ENCODE measurements at regions not wholly inside any gene's neighbourhood (a gene's known extent, or its start where the extent isn't known, plus 50 kb on each side); places are given as distances from the start of the nearest gene placed in this dataset.

DNA sequence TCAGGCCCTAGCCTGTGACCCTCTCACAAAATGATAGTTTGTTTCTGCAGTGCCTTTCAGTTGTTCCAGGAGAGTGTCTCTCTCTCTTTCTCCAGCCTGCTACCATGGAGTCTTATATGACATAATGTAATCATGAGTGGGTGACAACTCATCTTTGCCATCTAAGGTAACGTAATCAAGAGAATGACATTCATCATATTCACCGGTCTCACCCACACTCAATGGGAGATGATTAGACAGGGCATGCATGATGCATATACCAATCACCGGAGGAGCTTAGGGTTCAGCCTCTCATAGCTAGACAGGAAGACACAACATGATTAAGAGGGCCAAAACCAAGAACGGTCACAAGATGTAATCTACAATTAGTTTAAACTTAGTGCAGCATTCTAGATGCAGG is 97.1 kb upstream of the FAM9B start:
- Histone ChIP-seq H3K27ac (ENCODE audit: low read length) (no peak overlapping the region), H3K36me3 (ENCODE audit: insufficient read depth, low read depth, low read length) (no peaks in the 10 kb centered on the region), H3K4me1 (ENCODE audit: insufficient read depth, low read length) (no peaks in the 10 kb centered on the region), H3K27me3 (ENCODE audit: insufficient read depth, low read length) (no peaks in the 10 kb centered on the region), H3K9me3 (ENCODE audit: insufficient read depth, low read depth, low read length) (no peaks in the 10 kb centered on the region), H3K4me3 (ENCODE audit: low read length) (no peak overlapping the region), H3K9ac (ENCODE audit: low read depth, low read length) (no peak overlapping the region)

DNA sequence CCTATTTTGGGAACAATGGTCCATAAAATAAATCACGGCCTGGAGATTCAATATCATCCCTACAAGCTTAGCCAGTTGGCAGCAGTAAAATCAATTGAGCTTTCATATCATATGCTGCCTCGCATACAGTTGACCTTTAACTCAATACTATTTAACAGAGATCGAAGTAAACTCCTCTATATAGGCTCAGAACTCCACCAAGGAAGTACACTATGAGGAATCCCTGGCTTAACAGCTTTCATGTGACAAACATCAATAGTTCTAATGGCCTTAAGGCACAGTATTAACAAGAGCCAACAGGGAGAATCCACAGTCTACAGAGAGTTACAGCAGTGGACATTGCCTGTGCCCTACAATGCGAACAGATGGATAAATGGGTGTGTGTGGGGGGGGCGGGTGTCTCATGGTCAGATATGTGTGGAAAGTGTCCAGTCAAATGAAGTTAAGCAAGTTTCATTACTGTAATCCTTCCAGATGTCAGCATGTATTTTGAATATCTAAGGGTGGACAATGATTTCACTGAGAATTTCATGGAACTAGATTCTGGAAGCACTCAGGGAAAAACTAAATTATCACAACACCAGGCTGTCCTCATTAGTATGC is 98.2 kb upstream of the FAM9B start:
- Histone ChIP-seq H3K36me3 (ENCODE audit: insufficient read depth, low read depth, low read length) (no peaks in the 10 kb centered on the region), H3K9ac (ENCODE audit: low read depth, low read length) (no peak overlapping the region), H3K4me3 (ENCODE audit: low read length) (no peak overlapping the region), H3K27me3 (ENCODE audit: insufficient read depth, low read length) (no peaks in the 10 kb centered on the region), H3K9me3 (ENCODE audit: insufficient read depth, low read depth, low read length) (no peaks in the 10 kb centered on the region), H3K4me1 (ENCODE audit: insufficient read depth, low read length) (no peaks in the 10 kb centered on the region), H3K27ac (ENCODE audit: low read length) (no peak overlapping the region)

DNA sequence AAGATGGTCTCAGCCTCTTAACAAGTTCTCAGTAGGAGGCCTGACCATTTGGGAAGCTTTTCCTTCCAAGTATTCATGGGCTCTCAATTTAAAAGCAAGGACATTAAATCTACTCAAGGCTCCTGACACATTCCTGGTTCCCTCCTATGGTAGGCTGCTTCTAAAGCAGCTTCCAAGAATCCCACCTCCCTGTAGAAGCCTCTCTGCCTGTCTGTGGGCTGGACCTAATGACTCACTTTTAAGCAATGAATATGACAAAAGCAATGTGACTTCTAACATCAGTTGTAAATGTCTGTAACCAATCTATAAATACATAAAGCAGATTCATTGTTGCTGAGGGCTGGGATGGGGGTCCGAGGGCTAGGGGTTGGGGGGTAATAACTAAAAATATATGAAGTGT is 99.5 kb upstream of the FAM9B start:
- Histone ChIP-seq H3K4me1 (ENCODE audit: insufficient read depth, low read length) (no peaks in the 10 kb centered on the region), H3K9ac (ENCODE audit: low read depth, low read length) (no peak overlapping the region), H3K4me3 (ENCODE audit: low read length) (no peak overlapping the region), H3K9me3 (ENCODE audit: insufficient read depth, low read depth, low read length) (no peaks in the 10 kb centered on the region), H3K27me3 (ENCODE audit: insufficient read depth, low read length) (no peaks in the 10 kb centered on the region), H3K27ac (ENCODE audit: low read length) (no peak overlapping the region), H3K36me3 (ENCODE audit: insufficient read depth, low read depth, low read length) (no peaks in the 10 kb centered on the region)

DNA sequence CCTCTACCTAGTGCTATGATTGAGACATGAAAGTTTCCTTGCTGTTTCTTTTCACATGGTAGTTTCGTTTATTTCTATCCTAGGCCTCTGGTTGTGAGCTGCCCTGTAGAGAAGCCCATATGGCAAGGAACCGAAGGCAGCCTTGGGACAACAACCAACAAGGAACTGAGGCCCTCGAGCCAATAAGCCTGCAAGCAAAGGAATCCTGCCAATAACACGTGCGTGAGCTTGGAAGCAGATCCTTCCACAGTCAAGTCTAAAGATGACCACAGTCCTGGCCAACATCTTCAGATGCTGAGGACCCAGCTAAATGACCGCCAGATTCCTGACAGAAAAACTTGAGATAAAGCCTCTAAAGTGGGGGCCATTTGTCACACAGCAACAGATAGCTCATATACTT is 100.4 kb upstream of the FAM9B start:
- H3K27ac ChIP-seq (ENCODE audit: low read length) = no peak overlapping the region
- no peaks in the 10 kb centered on the region for H3K27me3 ChIP-seq (ENCODE audit: insufficient read depth, low read length)
- no peaks in the 10 kb centered on the region for H3K36me3 ChIP-seq (ENCODE audit: insufficient read depth, low read depth, low read length)
- no peak overlapping the region for H3K4me3 ChIP-seq (ENCODE audit: low read length)
- H3K9ac ChIP-seq (ENCODE audit: low read depth, low read length) = no peak overlapping the region
- H3K4me1 ChIP-seq (ENCODE audit: insufficient read depth, low read length) = no peaks in the 10 kb centered on the region
- no peaks in the 10 kb centered on the region for H3K9me3 ChIP-seq (ENCODE audit: insufficient read depth, low read depth, low read length)

DNA sequence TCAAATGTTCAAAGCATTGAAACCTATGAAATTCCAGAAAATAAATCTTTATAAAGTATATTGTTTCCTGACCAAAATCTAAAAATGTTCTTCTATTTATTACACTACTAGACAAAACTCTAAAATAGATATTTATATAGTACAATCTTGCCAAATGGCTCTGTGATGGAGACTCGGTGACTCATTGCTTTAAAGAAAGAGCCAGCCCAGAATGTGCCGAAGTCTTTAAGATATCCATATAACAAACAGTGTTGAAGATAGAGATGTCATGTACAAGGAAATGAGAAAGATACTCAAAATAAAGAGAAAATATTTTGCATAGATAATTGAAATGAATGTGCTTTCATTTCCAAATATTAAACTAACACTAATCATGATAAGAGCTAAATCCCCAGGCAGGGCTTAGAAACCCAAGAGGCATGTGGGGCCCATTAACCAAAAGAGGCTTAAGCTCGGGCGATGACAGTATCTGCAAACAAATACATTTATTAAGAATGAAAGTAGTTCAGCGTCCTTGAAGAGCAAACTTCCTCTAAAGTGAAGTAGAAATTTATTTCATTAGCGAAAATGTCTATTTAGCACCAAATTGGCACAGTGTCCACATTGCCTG is 102.1 kb upstream of the FAM9B start:
- no peak overlapping the region for H3K4me3 ChIP-seq (ENCODE audit: low read length)
- H3K9me3 ChIP-seq (ENCODE audit: insufficient read depth, low read depth, low read length) = no peaks in the 10 kb centered on the region
- H3K36me3 ChIP-seq (ENCODE audit: insufficient read depth, low read depth, low read length) = no peaks in the 10 kb centered on the region
- H3K4me1 ChIP-seq (ENCODE audit: insufficient read depth, low read length) = no peaks in the 10 kb centered on the region
- no peak overlapping the region for H3K9ac ChIP-seq (ENCODE audit: low read depth, low read length)
- no peaks in the 10 kb centered on the region for H3K27me3 ChIP-seq (ENCODE audit: insufficient read depth, low read length)
- no peak overlapping the region for H3K27ac ChIP-seq (ENCODE audit: low read length)

DNA sequence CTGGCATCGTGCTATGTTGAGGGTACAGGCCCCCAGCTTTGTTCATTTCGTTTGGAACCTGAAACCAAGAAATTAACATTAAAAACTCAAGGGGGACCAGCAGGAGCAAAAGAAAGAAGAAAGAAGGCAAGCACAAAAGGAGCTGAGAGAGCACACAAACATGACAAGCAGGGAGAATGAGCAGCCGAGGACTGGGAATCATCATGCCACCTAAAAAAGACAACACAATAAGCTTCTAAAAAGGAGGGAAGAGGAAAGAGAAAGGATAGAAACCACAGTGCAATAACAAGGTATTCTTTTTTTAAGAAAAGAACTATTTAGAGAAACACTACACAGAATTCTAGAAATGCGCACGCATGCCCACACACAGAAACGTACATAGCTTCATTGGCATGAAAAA is 103.2 kb upstream of the FAM9B start:
- Histone ChIP-seq H3K27ac (ENCODE audit: low read length) (no peak overlapping the region), H3K36me3 (ENCODE audit: insufficient read depth, low read depth, low read length) (no peaks in the 10 kb centered on the region), H3K27me3 (ENCODE audit: insufficient read depth, low read length) (no peaks in the 10 kb centered on the region), H3K9ac (ENCODE audit: low read depth, low read length) (no peak overlapping the region), H3K4me3 (ENCODE audit: low read length) (no peak overlapping the region), H3K9me3 (ENCODE audit: insufficient read depth, low read depth, low read length) (no peaks in the 10 kb centered on the region), H3K4me1 (ENCODE audit: insufficient read depth, low read length) (no peaks in the 10 kb centered on the region)

DNA sequence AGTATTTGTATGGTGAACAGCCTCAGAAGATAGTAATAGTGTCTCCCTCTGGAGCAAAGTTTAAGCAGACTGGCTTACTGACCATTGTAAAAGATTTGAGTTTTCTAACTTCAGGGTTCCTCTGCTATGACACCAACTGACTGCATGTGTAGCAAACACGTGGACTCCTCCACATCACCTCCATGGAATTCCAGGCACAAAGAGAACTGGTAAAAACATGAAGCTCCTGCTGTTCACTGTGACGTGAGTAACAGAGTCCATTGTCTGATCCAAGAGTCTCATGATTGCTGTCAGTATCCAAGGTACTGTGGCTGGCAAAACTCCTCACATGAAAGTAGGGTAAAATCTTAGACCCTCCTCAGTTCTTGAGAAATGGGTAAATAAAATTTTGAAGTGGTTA is 107.6 kb upstream of the FAM9B start:
- Histone ChIP-seq H3K36me3 (ENCODE audit: insufficient read depth, low read depth, low read length) (no peaks in the 10 kb centered on the region), H3K27me3 (ENCODE audit: insufficient read depth, low read length) (no peaks in the 10 kb centered on the region), H3K4me1 (ENCODE audit: insufficient read depth, low read length) (peaks cover 17% of the 10 kb centered on the region), H3K9ac (ENCODE audit: low read depth, low read length) (no peak overlapping the region), H3K4me3 (ENCODE audit: low read length) (no peak overlapping the region), H3K9me3 (ENCODE audit: insufficient read depth, low read depth, low read length) (no peaks in the 10 kb centered on the region), H3K27ac (ENCODE audit: low read length) (no peak overlapping the region)

DNA sequence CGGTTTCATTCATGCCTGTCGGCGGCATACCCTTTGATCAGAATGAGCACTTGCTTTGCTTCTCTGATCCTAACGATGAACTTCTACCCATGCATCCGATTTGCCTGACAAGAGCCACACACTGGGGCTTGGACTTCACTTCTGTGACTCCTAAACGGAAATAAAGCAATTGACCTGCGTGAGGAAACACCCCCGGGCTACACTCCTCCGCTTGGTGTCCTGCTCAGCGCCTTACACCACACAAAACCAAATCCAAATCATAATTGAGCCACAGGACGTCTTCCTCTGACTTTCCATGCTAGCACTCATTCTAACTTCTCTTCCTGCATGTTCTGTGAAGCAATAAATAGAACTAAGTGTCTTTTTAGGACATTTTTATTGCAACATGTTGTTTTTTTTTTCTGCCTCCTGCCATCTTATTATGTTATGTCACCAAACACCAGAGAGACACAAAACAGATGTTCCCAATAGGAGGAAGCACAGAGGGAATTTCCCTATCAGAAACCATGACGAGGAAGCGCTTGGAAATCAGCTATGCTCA is 110.8 kb upstream of the FAM9B start:
- Histone ChIP-seq H3K36me3 (ENCODE audit: insufficient read depth, low read depth, low read length) (no peaks in the 10 kb centered on the region), H3K27me3 (ENCODE audit: insufficient read depth, low read length) (no peaks in the 10 kb centered on the region), H3K4me1 (ENCODE audit: insufficient read depth, low read length) (peaks cover 40% of the 10 kb centered on the region), H3K9ac (ENCODE audit: low read depth, low read length) (no peak overlapping the region), H3K27ac (ENCODE audit: low read length) (no peak overlapping the region), H3K4me3 (ENCODE audit: low read length) (no peak overlapping the region), H3K9me3 (ENCODE audit: insufficient read depth, low read depth, low read length) (no peaks in the 10 kb centered on the region)

DNA sequence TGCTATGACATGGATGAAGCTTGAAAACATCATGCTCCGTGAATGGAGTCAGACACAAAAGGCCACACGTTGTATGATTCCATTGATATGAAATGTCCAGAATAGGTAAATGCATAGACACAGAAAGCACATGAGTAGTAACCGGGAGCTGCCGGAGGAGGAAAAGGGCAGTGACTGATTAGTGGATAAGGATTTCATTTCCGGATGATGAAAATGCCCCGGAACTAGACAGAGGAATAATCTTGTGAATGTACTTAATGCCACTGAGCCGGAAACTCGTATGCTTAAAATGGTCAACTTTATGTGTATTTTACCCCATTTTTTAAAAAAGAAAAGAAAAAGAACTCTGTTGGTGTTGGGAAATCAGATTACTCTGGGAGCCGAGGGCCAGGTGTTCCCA is 112.7 kb upstream of the FAM9B start:
- Histone ChIP-seq H3K27ac (ENCODE audit: low read length) (no peak overlapping the region), H3K9me3 (ENCODE audit: insufficient read depth, low read depth, low read length) (peaks cover 9% of the 10 kb centered on the region), H3K4me3 (ENCODE audit: low read length) (no peak overlapping the region), H3K27me3 (ENCODE audit: insufficient read depth, low read length) (no peaks in the 10 kb centered on the region), H3K9ac (ENCODE audit: low read depth, low read length) (peak overlapping the region; percentile 48; the same call in 1 of the 2 replicates), H3K36me3 (ENCODE audit: insufficient read depth, low read depth, low read length) (no peaks in the 10 kb centered on the region), H3K4me1 (ENCODE audit: insufficient read depth, low read length) (peaks cover 43% of the 10 kb centered on the region)

DNA sequence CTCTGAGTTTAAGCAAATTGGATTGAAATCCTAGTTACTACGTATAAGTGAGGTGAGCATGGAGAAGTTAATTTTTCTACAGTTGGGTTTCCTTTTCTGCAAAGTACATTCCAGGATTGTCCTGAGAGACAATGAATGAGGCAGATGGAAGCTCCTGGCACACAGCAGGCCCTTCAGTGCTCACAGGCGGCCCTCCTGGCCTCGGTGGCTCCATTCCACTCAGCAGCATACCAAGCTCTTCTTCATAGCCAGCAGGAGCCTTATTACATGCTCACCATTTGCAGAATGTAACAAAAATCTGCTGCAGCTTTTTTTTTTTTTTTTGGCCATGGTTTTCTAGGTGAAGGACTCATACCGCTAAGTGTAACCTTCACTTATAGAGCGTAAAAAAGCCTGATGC is 113.2 kb upstream of the FAM9B start:
- peak overlapping the region; percentile 62 for H3K27ac ChIP-seq (ENCODE audit: low read length)

DNA sequence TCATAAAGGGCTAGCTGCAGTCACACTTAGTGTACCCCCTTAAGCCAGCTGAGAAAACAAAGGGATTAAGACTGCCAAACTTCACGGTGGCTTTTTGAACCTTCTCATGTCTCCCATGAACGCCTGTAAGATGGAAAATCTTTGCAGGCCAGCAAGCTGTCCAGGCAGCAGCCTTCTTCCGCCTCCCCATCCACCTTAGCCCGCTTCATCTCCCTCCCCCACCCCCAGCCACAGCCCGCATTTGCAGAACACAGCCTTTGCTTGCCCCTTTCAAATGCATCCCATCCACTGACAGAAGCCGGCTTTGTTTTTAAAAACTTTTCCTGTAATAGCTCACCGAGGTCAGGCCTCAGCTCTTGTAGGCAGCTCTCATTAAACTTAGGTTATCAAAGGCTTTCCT is 113.8 kb upstream of the FAM9B start:
- H3K36me3 ChIP-seq (ENCODE audit: insufficient read depth, low read depth, low read length) = no peaks in the 10 kb centered on the region
- peak overlapping the region; percentile 49; the same call in 1 of the 2 replicates for H3K4me3 ChIP-seq (ENCODE audit: low read length)
- no peaks in the 10 kb centered on the region for H3K27me3 ChIP-seq (ENCODE audit: insufficient read depth, low read length)
- peak overlapping the region; percentile 83; the same call in 1 of the 2 replicates for H3K9ac ChIP-seq (ENCODE audit: low read depth, low read length)
- H3K4me1 ChIP-seq (ENCODE audit: insufficient read depth, low read length) = peaks cover 43% of the 10 kb centered on the region
- H3K9me3 ChIP-seq (ENCODE audit: insufficient read depth, low read depth, low read length) = peaks cover 15% of the 10 kb centered on the region
- peak overlapping the region; percentile 62 for H3K27ac ChIP-seq (ENCODE audit: low read length)

More for the DNA sequence above, 113.2 kb upstream of the FAM9B start:
- Histone ChIP-seq H3K9me3 (ENCODE audit: insufficient read depth, low read depth, low read length) (peaks cover 13% of the 10 kb centered on the region), H3K4me3 (ENCODE audit: low read length) (peak overlapping the region; percentile 48; the same call in 1 of the 2 replicates), H3K9ac (ENCODE audit: low read depth, low read length) (peak overlapping the region; percentile 48; the same call in 1 of the 2 replicates), H3K4me1 (ENCODE audit: insufficient read depth, low read length) (peaks cover 43% of the 10 kb centered on the region), H3K27me3 (ENCODE audit: insufficient read depth, low read length) (no peaks in the 10 kb centered on the region), H3K36me3 (ENCODE audit: insufficient read depth, low read depth, low read length) (no peaks in the 10 kb centered on the region)

Data from iPS-20b (cell line).